IMR-90 (cell line): ENCODE measurements at regions not wholly inside any gene's neighbourhood (a gene's known extent, or its start where the extent isn't known, plus 50 kb on each side); places are given as distances from the start of the nearest gene placed in this dataset.

Source experiments
- ATAC-seq: fragments of 200-7000 bp; cut with Tn5 transposase; 2 replicates; pipeline ENCODE4 v1.9.1; 2020; ENCODE audit warnings: low read depth, mild to moderate bottlenecking, moderate library complexity
- BruUV-seq: library from RNA; stranded (reverse); fragments of 400-500 nt; replicated peaks from 2 replicates; lab custom pipeline; 2021; lab: Mats Ljungman, UMichigan
- CTCF ChIA-PET: fragments of 300-600 bp; formaldehyde crosslinking; extraction: SDS; loops from one replicate; lab custom pipeline; 2021; ENCODE audit warnings: antibody characterized with exemption; lab: Yijun Ruan, JAX
- POLR2A ChIA-PET: fragments of 300-600 bp; sonication (Branson Sonifier 250); formaldehyde crosslinking; loops from one replicate; lab custom pipeline; 2022; ENCODE audit warnings: antibody characterized with exemption; ENCODE audit not compliant: unreplicated experiment; lab: Charles Lee
- DNase-seq: peaks from one replicate; pipeline ENCODE4 v3.0.0; 2013
- H2AFZ ChIP-seq: replicated peaks from 2 replicates; pipeline ENCODE3; 2013; ENCODE audit warnings: low read length, mild to moderate bottlenecking; ENCODE audit not compliant: poor library complexity
- H2AK5ac ChIP-seq: 2 replicates; pipeline ENCODE4 v1.6.1; 2013; ENCODE audit warnings: low read depth, low read length, inconsistent platforms
- H2AK9ac ChIP-seq: replicated peaks from 2 replicates; pipeline ENCODE3; 2013; ENCODE audit warnings: mild to moderate bottlenecking, low read depth, low read length, moderate library complexity; ENCODE audit not compliant: poor library complexity
- H2BK120ac ChIP-seq: 2 replicates; pipeline ENCODE4 v1.6.1; 2013; ENCODE audit warnings: low read depth, low read length, inconsistent platforms
- H2BK15ac ChIP-seq: 3 replicates; pipeline ENCODE4 v1.6.1; 2013; ENCODE audit warnings: low read depth, low read length, inconsistent platforms
- H2BK20ac ChIP-seq: 2 replicates; pipeline ENCODE4 v1.6.1; 2013; ENCODE audit warnings: low read depth, mild to moderate bottlenecking, inconsistent platforms, low read length, moderate library complexity
- H2BK5ac ChIP-seq: 2 replicates; pipeline ENCODE4 v1.6.1; 2013; ENCODE audit warnings: mild to moderate bottlenecking, low read depth, low read length, inconsistent platforms; ENCODE audit not compliant: poor library complexity, severe bottlenecking
- H3K14ac ChIP-seq: replicated peaks from 2 replicates; pipeline ENCODE4 v1.6.1; 2013; ENCODE audit warnings: low read depth, low read length, inconsistent platforms
- H3K18ac ChIP-seq: 2 replicates; pipeline ENCODE4 v1.6.1; 2013; ENCODE audit warnings: low read depth, low read length, control low read depth
- H3K23ac ChIP-seq: 2 replicates; pipeline ENCODE4 v1.6.1; 2013; ENCODE audit warnings: low read depth, low read length, inconsistent platforms
- H3K27ac ChIP-seq: 2 replicates; pipeline ENCODE4 v1.5.1; 2013; ENCODE audit warnings: mild to moderate bottlenecking, control low read depth, low read length; ENCODE audit not compliant: insufficient read depth
- H3K27me3 ChIP-seq: 2 replicates; pipeline ENCODE4 v1.6.1; 2013; ENCODE audit warnings: low read length; ENCODE audit not compliant: control insufficient read depth, insufficient read depth
- H3K36me3 ChIP-seq: 2 replicates; pipeline ENCODE4 v1.6.1; 2013; ENCODE audit warnings: low read length, mixed read lengths; ENCODE audit not compliant: control insufficient read depth, insufficient read depth
- H3K4ac ChIP-seq: 2 replicates; pipeline ENCODE4 v1.6.1; 2013; ENCODE audit warnings: low read depth, low read length, inconsistent platforms
- H3K4me1 ChIP-seq: 2 replicates; pipeline ENCODE4 v1.6.1; 2013; ENCODE audit warnings: low read length, mixed read lengths; ENCODE audit not compliant: control insufficient read depth, insufficient read depth
- H3K4me2 ChIP-seq: 2 replicates; pipeline ENCODE4 v1.6.1; 2013; ENCODE audit warnings: low read depth, mild to moderate bottlenecking, control low read depth, low read length, moderate library complexity
- H3K4me3 ChIP-seq: 2 replicates; pipeline ENCODE4 v1.5.1; 2013; ENCODE audit warnings: low read depth, mild to moderate bottlenecking, control low read depth, low read length, moderate library complexity; ENCODE audit not compliant: insufficient read depth
- H3K56ac ChIP-seq: 2 replicates; pipeline ENCODE4 v1.6.1; 2013; ENCODE audit warnings: low read length, inconsistent platforms; ENCODE audit not compliant: insufficient read depth; ENCODE audit errors: extremely low read depth
- H3K79me1 ChIP-seq, 2 experiments: 2 replicates each; pipeline ENCODE4 v1.6.1; 2013; ENCODE audit warnings: low read length in 2 of 2, inconsistent platforms in 1 of 2, low read depth in 1 of 2
- H3K9ac ChIP-seq: 2 replicates; pipeline ENCODE4 v1.6.1; 2013; ENCODE audit warnings: low read depth, low read length, control low read depth
- H3K9me1 ChIP-seq: 2 replicates; pipeline ENCODE4 v1.6.1; 2013; ENCODE audit warnings: low read length, inconsistent platforms; ENCODE audit not compliant: insufficient read depth
- H3K9me3 ChIP-seq: 2 replicates; pipeline ENCODE4 v1.6.1; 2013; ENCODE audit warnings: low read length; ENCODE audit not compliant: control insufficient read depth, insufficient read depth
- H4K20me1 ChIP-seq: 2 replicates; pipeline ENCODE4 v1.6.1; 2013; ENCODE audit warnings: low read length, inconsistent platforms; ENCODE audit not compliant: insufficient read depth
- H4K5ac ChIP-seq: 2 replicates; pipeline ENCODE4 v1.6.1; 2013; ENCODE audit warnings: mild to moderate bottlenecking, low read depth, low read length, control low read depth
- H4K8ac ChIP-seq, 2 experiments: 2 replicates each; pipeline ENCODE4 v1.6.1; 2013; ENCODE audit warnings: low read depth in 2 of 2, low read length in 2 of 2, control low read depth in 1 of 2, inconsistent platforms in 1 of 2
- H4K91ac ChIP-seq: 2 replicates; pipeline ENCODE4 v1.6.1; 2013; ENCODE audit warnings: low read depth, low read length, inconsistent platforms; ENCODE audit not compliant: insufficient read depth
- SMC3 ChIP-seq: fragments of 150-350 bp; IDR thresholded peaks from 2 replicates; pipeline ENCODE4 v1.6.1; 2016; ENCODE audit warnings: low read depth, mild to moderate bottlenecking, antibody characterized with exemption, low read length, moderate library complexity
- USF2 ChIP-seq: fragments of 150-350 bp; IDR thresholded peaks from 2 replicates; pipeline ENCODE4 v1.6.1; 2017; ENCODE audit warnings: mild to moderate bottlenecking, antibody characterized with exemption, low read length, low read depth
- WGBS, 2 experiments: methylation state at CpG; one replicate each; pipeline versions ENCODE4 v1.1.5 to v1.1.7; 2013; ENCODE audit warnings: missing lambda C conversion rate in 2 of 2; ENCODE audit not compliant: insufficient read length in 1 of 2; ENCODE audit errors: extremely low coverage in 2 of 2; 5-methylcytosine and 5-hydroxymethylcytosine counted together
- dilution Hi-C: fragments of 300-500 bp; cut with HindIII; formaldehyde crosslinking; loops from one replicate; pipeline ENCODE4 v1.14.3; 2018; ENCODE audit warnings: low sequenced_read_pairs; ENCODE audit not compliant: unreplicated experiment
- in situ Hi-C: fragments of 300-500 bp; cut with MboI; formaldehyde crosslinking; loops from 3 replicates; pipeline ENCODE4 v1.14.3; 2019; ENCODE audit warnings: low sequenced_read_pairs, inconsistent platforms, mixed read lengths
- intact Hi-C: fragments of 100-400 bp; cut with micrococcal nuclease; formaldehyde crosslinking; loops from 2 replicates; pipeline ENCODE4 v1.10.0; 2022

- H3K23ac ChIP-seq: peak overlapping the region; percentile 70; the same call in 1 of the 2 replicates
- peak overlapping the region; percentile 11; the same call in 1 of the 2 replicates for H2AK5ac ChIP-seq
- TF ChIP-seq SMC3 (0 out of 2 replicates have a peak, but pooled peaks have one; percentile 4), USF2 (no peak)
- intact Hi-C loops: no loop called here
- peak overlapping the region; percentile 60; the same call in 1 of the 2 replicates for H2BK20ac ChIP-seq
- no peaks in the 10 kb centered on the region; the same call in 1 of the 2 replicates for H3K27me3 ChIP-seq
- peak overlapping the region; percentile 55; the same call in 1 of the 3 replicates for H2BK15ac ChIP-seq
- no peak overlapping the region for H3K56ac ChIP-seq
- ChIA-PET POLR2A (no interaction called here), CTCF (no interaction called here)
- peak overlapping the region; percentile 75 for H3K4me2 ChIP-seq
- H2AFZ ChIP-seq: peak overlapping the region; percentile 72
- H3K36me3 ChIP-seq: no peaks in the 10 kb centered on the region
- peak overlapping the region; percentile 60 for H2BK120ac ChIP-seq
- H3K79me1 ChIP-seq: no peaks in the 10 kb centered on the region
- peaks cover 10% of the 10 kb centered on the region for H3K9me1 ChIP-seq
- peak overlapping the region; percentile 77 for H4K91ac ChIP-seq
- H3K18ac ChIP-seq: peak overlapping the region; percentile 62; the same call in 1 of the 2 replicates
- peaks cover 2% of the 10 kb centered on the region for H3K9me3 ChIP-seq
- no peak overlapping the region for H2AK9ac ChIP-seq
- peaks cover 21% of the 10 kb centered on the region for H3K4me1 ChIP-seq
- H4K20me1 ChIP-seq: no peaks in the 10 kb centered on the region
- DNase-seq: no peak
- H3K4ac ChIP-seq: peak overlapping the region; percentile 54
- WGBS, 2 experiments: 35% methylated on average over 4 of the region's 6 CpGs; no CpG with 5 or more reads in 1 of the 2 experiments
- peak overlapping the region; percentile 69 for H2BK5ac ChIP-seq
- in situ Hi-C loops: no loop called here
- dilution Hi-C loops: no loop called here
- peak overlapping the region; percentile 14 to 49; a peak in 2 of 4 replicates for H4K8ac ChIP-seq
- no peak overlapping the region for H3K4me3 ChIP-seq
- ATAC-seq: no peak; the same call in 1 of the 2 replicates
- peak overlapping the region; percentile 47; the same call in 1 of the 2 replicates for H3K14ac ChIP-seq
- H3K9ac ChIP-seq: peak overlapping the region; percentile 41; the same call in 1 of the 2 replicates
- no TSS peak for BruUV-seq
- peak overlapping the region; percentile 65 for H4K5ac ChIP-seq
- H3K27ac ChIP-seq: peak overlapping the region; percentile 86; the same call in 1 of the 2 replicates
These were observed 57.5 kb upstream of the MEF2A start for GRCh38 chr15:99508311-99508645.
